ENCODE measurements at regions not wholly inside any gene's neighbourhood (a gene's known extent, or its start where the extent isn't known, plus 50 kb on each side); places are given as distances from the start of the nearest gene placed in this dataset.
"Not testable (repeated sequence)": the region's sequence is repeated elsewhere in the genome, so short reads cannot be mapped to it uniquely, and the experiment has no call there.

- not testable (repeated sequence) for DNase-seq
Measured at GRCh38 chr1:81244612-81245011, 556.1 kb upstream of the ADGRL2 start.

DNA sequence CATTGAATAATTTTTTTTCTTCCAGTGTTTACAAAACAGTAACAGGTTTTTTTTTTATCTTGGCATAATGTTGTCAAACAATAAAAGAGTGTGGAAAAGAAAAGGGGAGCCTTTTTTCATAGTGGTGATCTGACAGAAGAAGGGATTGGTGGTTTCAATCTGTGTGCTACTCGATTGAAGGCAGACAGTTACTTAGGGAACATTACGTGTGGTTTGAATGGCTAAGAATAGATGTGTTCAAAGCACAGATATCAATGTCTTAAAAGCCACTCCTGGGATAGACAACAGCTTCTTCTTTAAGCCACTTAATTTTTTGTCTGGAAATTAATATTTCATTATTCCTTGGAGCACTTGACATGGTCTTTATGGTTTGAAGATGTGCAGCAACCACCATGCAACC lies 558.6 kb upstream of the ADGRL2 start:
- DNase-seq: no peak

GRCh38 chr1:81238129-81238528 lies 562.6 kb upstream of the ADGRL2 start:
- DNase-seq: no peak

- DNase-seq: no peak
Measured at GRCh38 chr1:81237473-81238089, 563.2 kb upstream of the ADGRL2 start.

DNA sequence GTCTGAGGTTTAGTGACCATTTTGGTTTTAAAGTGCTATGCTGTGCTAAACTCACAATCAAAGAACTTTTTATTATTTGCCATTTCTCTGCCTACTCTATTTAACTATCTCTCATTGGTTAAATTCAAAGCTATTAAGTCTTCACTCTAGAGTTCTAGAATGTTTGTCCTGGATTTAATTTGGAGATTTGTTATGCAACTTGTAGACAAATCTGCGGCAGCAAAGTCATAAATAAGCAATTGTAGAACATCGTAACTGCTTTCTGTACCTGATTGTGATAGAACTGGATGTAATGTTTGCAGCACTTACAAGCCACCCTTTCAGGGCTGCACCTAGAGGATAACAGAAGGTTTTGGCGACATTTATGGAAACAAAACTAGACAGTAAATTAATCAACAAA lies 566.5 kb upstream of the ADGRL2 start:
- DNase-seq: no peak

- DNase-seq: no peak
Measured at GRCh38 chr1:81233591-81233990, 567.1 kb upstream of the ADGRL2 start.

DNA sequence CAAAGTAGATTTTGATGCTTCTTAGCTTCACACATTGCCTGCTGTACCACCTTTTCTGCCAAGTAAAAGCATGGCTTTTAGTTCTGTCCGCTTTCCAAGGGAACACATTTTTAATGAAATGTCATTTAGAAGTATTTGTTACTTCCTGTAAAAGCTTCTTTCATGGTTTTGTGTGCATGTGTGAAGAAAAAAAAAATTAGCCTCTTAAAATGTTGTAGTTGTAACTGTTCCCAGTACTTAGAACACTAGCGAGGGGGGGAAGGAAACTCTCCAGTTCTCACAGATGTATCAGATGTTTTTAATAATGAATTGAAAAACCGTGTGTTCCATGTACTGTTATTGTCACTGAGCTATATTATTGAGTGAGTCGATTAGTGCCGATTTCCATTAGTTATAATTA lies 568.3 kb upstream of the ADGRL2 start:
- DNase-seq: no peak

DNA sequence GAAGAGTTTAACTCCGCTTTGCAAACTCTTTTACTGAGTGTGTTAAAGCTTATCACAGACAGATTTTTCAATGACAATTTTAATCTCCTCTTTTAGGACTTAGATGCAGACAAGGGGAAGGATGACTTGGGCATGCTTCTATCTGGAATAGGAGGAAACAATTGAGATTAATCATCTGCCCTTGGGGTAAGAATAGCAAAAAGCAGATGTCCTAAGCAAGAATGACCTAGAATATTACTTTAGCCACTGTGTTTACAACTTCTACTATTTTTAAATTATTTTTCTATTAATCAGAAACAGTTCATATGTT lies 569.0 kb upstream of the ADGRL2 start:
- no peak for DNase-seq

- no peak for DNase-seq
Measured at GRCh38 chr1:81230983-81231728, 569.6 kb upstream of the ADGRL2 start.

GRCh38 chr1:81228926-81229325 lies 571.8 kb upstream of the ADGRL2 start:
- no peak for DNase-seq

DNA sequence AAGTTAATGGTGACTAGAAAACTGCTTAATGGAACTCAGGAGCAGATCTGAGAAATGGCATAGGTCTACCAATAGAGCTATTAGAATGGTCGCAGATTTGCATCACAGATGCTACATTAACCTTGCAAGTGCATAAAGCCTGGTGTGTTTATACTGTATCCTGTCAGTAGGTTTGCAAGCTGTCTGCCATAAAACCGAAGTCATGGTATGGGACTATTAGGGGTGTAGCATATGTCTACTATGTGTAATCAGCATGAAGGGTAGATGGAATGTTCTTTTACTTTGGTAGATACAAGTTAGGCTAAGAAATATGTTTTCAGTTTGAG lies 574.2 kb upstream of the ADGRL2 start:
- DNase-seq: no peak

DNA sequence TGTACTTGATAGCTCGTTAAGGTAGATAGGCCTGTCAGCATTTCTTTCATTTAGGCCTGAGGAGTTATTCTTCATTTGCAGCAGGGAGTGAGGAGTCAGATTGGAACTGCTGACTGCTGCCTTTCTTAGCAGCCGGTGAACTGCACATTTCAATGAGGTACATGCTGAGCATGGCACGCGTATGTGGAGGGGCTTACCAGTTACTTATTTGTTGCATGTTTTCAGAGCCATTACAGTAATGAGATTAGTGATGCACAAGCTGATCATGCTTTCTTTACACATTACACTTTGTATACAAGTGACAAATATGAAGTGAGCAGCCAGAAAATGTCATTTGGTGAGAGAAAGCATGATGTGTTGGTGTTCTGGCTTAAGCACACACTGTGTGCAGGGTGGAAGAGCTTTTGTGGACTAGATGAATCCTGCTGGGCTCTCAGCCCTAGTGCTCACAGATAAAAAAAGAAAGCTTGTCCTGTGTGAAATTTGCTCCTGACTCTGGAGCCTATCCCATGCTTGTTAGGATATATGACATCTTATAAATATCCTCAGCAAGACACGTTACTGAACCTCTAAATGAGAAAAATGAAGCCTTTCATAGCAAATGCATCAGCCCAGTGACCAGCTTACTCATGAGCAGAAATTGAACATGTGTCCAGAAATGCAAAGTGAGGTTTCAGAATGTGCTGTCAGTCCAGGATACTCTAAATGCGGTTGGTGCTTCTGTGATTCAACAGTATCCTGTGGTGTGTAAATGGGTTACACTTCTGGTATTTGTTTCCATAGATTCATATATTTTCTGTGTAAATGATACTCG lies 574.7 kb upstream of the ADGRL2 start:
- DNase-seq: no peak

DNA sequence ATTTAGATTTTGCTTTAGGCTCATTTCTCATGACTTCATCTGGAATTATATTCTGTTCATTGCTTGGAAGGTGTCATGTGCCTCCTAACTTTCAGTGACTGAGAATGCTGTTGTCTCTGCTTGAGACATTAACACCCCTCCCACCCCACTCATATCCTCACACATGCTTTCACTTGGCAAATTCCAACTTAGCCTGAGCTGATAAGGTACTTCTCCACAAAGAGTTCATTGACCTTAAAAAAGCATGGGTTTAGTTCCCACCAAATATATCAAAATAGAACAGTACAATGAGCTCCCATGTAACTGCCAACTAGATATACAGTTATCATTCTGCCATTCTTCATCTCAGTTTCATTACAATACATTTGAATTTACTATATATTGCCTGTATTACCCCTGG lies 576.5 kb upstream of the ADGRL2 start:
- no peak for DNase-seq

GRCh38 chr1:81221564-81221963 lies 579.2 kb upstream of the ADGRL2 start:
- DNase-seq: no peak

- DNase-seq: no peak
Measured at GRCh38 chr1:81220614-81221071, 580.1 kb upstream of the ADGRL2 start.

GRCh38 chr1:81217058-81217457 lies 583.7 kb upstream of the ADGRL2 start:
- no peak for DNase-seq

- no peak for DNase-seq
Measured at GRCh38 chr1:81213279-81213678, 587.5 kb upstream of the ADGRL2 start.

- DNase-seq: no peak
Measured at GRCh38 chr1:81209461-81209860, 591.3 kb upstream of the ADGRL2 start.

DNA sequence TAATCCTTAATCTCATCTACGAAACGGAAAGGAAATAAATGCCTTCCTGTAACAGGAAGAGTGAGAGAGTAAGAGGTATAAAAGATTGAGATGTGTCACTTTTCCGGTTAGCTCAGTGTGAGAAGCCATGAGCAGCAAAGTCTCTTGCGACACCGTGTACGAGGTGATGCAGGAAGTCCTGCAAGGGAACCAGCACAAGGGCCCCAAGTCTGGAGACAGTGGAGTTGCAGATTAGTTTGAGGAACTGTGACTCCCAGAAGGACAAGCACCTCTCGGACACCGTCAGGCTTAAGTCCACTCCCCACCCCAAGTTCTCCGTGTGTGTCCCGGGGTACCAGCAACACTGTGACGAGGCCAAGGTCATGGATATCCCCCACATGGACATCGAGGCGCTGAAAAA lies 592.3 kb upstream of the ADGRL2 start:
- DNase-seq: no peak

DNA sequence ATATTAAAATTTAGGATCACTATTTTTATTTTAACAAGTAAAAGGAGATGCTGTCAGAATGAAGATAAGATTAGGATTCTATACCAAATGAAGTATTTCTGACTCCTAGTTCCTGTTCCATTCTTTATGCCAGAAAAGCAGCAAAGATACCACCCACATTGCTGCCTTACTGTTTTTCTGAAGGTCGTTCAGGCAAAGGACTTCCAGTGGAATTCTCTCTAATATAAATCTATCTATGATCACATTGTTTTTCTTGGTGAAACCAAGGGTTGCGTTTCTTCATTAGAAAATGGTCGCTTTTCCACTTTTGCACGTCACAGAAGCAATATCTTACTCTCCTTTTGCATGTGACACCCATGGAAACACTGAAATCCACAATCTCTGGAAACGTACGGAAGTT lies 594.8 kb upstream of the ADGRL2 start:
- DNase-seq: no peak

DNA sequence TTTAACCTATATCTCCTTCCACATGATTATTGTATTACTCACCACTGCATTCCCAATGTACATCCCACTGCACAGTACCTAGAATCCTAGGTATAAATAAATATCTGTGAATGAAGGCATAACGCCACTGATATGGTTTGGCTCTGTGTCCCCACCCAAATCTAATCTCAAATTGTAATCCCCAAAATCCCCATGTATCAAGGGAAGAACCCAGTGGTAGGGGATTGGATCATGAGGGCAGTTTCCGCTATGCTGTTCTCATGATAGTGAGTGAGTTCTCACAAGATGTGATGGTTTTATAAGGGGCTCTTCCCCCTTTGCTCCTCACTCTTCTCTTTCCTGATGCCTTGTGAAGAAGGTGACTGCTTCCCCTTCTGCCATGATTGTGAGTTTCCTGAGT lies 599.0 kb upstream of the ADGRL2 start:
- DNase-seq: no peak

GRCh38 chr1:81197591-81197990 lies 603.1 kb upstream of the ADGRL2 start:
- no peak for DNase-seq

- DNase-seq: no peak
Measured at GRCh38 chr1:81192647-81193642, 607.8 kb upstream of the ADGRL2 start.
